EL (cell line): ENCODE measurements at regions not wholly inside any gene's neighbourhood (a gene's known extent, or its start where the extent isn't known, plus 50 kb on each side); places are given as distances from the start of the nearest gene placed in this dataset.
A peak's percentile ranks its signal among the peaks of the same experiment; 100 is the strongest.

Source experiments
- DNase-seq: peaks from one replicate; pipeline ENCODE4 v3.0.0-alpha.2; 2016

- DNase-seq, result peak; percentile 79
These were observed 324.0 kb upstream of the UBE2E3 start for GRCh38 chr2:180656455-180656847.

DNA sequence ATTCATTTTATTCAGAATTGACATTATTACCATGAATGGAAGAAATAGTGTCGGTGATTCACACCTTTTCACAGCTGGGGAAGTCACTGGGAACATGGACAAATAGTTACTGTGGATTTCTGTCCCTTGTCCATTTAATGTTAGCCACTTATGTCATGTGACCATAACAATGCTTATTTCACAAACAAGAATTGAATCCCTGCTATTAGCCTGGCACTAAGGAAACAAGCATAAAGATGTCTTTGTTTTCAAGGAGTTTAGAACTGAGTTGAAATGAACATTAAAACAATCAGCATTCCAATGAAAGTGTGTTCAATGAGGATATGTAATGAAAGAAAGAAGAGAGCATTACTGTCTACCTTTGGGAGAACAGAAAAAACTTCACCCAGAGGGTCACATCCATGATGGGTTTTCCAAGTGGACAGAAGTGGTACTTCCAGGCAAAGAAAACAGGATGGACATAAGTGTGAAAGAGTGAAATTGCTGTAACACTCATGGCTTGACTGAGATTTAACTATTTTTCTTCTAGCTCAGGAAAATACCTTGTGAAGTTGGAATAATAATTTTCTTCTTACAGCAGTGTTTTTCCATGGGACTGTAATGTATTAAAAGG, 324.5 kb upstream of the UBE2E3 start:
- no peak for DNase-seq

GRCh38 chr2:180655393-180655792, 325.0 kb upstream of the UBE2E3 start:
- DNase-seq, result peak; percentile 29

DNA sequence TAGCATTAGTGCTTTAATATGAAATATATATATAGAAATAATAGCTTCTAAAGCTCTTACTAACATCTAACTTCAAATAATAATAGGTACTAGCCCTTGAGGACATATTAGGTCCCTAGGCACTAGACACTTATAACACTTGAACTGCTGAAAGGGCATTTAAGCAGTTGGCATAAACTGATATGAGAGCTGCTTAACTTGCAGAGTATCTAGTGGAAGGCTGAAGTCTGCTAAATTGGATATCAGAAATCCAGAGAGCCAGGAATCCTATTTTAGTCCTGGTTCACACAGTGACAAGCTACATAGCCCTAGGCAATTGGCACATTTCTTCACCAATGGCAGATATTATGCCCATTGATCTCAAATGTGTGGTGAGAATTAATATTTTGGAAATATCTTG, 326.9 kb upstream of the UBE2E3 start:
- no peak for DNase-seq

DNA sequence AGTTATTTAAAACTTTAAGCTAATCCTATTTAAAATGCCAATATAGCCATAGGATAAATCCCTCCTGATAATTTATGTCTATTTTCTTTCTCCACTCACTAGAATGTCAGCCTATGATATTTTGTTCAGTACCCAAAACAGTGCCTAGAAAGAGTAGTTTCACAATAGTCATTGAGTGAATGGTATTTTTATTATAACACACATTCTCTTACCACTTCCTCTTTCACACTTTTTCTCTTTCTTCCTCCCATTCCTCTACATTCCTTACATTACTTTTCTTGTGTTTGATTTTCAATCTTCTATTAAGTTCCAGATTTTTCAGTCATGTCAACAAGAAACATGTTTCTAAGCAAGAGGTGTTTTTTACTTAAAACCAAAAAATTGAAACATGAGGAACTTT, 327.6 kb upstream of the UBE2E3 start:
- no peak for DNase-seq

DNA sequence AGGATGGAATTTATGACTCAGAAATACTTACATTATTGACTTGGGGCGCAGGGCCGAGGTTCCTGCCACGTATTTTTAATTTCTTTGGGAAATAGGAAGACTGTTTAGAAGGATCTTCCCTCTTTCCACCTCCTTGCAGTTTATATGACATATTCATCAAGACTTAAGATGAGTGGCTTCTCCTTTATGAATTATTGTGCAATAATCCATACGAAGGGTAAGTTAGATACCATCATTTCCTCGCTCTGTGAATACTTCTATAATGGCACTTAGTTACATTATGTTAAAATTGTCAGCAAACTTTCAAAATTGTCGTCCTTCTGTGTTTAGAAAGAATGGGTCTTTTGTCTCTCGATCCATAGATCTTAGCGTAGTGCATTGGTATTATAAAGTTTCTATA, 328.8 kb upstream of the UBE2E3 start:
- DNase-seq, result no peak

DNA sequence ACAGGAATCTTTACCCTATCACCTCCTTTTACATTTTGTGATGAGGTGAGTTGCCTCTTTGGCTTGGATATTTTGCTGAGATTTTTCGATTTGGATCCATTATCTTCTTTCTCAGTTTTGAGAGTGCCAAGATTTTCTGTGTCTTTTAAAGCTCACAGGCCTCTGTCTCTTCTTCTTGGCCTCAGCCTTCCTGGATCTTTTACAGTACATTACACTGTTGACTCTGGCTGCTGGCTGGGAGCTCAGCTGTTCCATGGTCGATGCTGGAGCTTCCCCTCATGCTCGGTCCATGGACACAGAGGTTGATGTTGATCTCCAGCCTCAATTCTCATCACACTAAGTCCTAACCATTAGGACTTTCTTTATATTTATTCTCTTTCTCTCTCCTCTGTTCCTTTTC, 332.8 kb upstream of the UBE2E3 start:
- DNase-seq, result no peak

DNA sequence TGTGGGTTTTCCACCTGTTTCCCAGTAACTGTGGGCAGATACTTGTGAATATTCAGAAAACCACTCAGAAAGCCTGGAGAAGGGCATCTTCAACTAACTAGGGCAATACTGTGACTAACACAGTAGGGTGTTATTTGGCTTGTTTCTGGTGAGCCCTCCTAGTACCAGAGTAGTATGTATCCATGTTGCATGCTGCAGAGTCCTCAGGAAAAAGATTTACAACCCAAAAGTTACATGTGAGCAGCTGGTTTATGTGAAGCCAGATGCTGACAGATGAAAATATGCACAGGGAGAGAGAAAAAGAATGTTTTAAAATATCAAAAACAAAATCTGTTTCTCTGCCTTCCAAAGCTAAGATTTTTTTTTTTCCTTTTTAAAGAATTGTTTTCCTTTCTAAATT, 333.2 kb upstream of the UBE2E3 start:
- DNase-seq, result no peak

DNA sequence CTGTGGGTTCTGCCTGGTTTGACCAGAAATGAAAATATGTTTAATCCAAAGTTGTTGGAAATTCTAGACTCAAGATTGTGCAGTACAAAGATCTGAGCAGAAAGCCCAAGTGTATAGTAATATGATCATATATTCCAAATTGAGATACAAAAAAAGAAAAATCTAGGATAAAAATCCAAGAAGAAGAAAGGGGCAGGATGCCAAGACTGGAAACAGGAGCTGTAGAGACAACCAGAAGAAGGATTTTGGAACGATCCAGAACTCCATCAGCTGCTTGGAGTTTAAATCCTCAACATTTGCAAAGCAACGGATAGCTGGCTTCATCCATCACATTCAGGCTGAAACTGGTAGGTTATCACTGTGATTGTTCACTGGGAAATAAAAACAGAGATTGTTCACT, 333.6 kb upstream of the UBE2E3 start:
- DNase-seq, result no peak

DNA sequence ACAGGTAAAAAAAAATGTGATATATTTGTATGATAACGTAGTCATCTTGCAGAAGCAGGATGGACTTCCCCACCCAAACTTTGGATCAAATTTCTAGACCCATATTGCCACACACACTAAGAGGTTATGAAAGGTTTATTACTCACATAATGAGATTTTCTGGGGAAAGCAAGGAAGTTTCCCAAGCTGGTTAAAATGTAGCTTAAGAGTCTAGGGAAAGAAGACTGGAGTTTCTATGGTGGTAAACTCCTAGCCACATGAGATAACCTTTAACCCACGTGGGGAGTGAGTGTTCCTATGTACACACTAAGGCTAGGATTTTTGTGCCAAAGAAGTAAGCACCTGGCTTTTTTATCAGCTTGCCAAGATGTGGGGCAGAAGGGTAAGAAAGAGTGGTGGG, 335.7 kb upstream of the UBE2E3 start:
- DNase-seq, result peak; percentile 42

- no peak for DNase-seq
These were observed 349.6 kb upstream of the UBE2E3 start for GRCh38 chr2:180630756-180631155.

- peak; percentile 96 for DNase-seq
These were observed 355.2 kb upstream of the UBE2E3 start for GRCh38 chr2:180625006-180625844.

DNA sequence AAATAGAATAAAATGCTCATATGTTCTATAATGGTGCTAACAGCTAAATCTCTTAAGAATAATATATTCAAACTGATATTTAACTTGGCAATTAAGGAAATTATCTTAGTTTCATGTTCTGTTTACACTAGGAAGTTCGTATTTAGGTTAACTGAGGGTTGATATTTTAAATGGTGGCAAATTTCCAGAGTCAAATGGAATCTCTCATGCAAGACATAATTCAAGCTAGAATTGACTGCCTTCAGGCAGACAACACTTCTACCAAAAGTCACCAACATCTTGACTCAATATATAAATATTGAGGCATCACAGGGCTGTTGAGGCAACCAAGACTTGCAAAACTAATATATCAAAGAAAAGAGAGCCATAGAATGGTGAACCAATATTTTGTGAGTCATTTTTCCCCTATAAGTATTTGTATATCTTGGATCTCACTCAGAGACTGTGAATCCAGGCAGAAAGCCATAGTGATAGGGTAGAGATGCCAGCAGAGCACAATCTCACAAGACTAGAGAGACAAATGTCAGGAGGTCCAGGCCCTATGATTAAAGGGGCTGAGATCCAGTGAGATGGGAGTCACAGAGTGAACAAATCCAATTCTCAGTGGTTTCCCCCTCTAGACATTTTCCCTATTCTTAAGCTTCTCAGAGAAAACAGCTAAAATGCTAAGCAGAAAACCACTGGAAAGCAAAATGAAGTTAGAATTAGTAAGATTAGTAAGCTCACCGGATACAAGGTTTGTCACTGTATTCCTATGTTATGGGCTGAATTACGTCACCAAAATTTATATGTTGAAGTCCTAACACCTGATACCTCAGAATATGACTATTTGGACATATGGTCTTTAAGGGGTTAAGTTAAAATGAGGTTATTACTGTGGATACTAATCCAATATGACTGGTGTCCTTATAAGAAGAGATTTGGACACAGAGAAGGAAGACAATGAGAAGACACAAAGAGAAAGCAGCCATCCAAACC, 358.2 kb upstream of the UBE2E3 start:
- peak; percentile 72 for DNase-seq

DNA sequence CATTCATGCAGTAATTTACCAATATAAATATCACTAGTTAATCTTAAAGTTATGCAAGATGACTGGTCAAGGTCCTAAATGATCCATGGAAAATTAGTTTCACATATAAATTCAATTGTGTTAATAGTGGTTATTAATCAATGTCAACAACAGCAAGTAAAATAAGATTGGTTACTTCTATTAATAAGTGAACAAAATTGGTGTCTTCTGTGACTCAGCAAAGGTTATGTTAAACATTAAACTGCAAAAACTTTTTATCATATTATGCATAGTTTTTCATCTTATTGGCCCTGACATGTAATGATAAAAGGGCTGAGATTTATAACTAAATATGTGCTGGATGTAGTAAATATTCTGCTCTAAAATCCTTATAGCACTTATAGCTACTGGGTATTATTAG, 359.0 kb upstream of the UBE2E3 start:
- DNase-seq, result no peak

DNA sequence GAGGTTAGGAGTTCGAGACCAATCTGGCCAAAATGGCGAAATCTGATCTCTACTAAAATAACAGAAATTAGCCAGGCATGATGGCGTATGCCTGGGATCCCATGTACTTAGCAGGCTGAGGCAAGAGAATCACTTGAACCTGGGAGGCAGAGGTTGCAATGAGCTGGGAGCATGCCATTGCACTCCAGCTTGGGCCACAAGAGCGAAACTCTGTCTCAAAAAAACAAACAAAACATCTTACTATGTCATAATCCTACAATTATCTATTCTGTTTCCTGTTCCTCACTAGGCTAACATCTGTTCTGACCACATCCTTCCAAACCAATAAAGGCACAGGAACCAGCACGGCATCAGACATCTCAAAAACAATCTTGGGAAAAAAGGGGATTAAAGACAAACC, 361.8 kb upstream of the UBE2E3 start:
- DNase-seq, result peak; percentile 57

GRCh38 chr2:180614776-180615175, 365.6 kb upstream of the UBE2E3 start:
- no peak for DNase-seq

GRCh38 chr2:180609626-180610340, 370.6 kb upstream of the UBE2E3 start:
- DNase-seq, result no peak

- DNase-seq, result no peak
These were observed 372.8 kb upstream of the UBE2E3 start for GRCh38 chr2:180607514-180608049.

DNA sequence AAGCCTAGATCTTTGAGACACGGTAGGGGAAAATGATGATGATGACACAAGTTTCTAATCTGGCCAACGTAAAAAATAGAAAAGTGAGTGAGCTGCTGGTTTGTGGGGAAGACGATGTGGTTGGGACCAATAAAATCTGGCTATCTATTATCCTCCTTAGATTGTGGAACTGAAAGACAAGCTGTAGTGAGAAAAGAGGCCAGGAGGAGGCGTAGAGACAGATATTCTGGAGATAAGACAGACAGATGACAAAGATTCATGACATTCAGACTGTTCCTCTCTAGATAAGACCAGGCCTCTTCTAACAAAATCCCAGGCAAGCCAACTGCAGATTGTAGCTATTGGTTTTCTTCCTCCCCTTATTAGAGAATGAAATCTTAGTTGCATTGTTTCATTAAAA, 376.3 kb upstream of the UBE2E3 start:
- peak; percentile 18 for DNase-seq

- no peak for DNase-seq
These were observed 379.4 kb upstream of the UBE2E3 start for GRCh38 chr2:180601016-180601415.

GRCh38 chr2:180599804-180600203, 380.6 kb upstream of the UBE2E3 start:
- no peak for DNase-seq

DNA sequence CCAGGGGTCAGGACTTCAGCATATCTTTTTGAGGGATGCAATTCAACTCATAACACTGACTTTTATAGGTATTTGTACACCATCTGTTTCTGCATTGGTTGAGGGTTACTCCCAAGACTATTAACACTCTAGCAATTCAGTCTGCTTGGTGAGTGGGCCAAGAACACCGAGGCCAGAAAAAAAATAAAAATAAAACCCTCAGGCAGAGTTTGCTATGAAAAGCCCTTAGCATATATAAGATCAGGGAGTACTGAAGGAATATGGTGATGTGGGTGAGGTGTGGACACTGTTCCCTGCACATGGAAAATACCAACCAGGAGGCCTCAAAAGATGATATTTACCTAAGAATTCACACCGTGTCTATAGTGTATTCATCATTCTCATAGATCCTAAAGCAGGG, 383.2 kb upstream of the UBE2E3 start:
- no peak for DNase-seq

DNA sequence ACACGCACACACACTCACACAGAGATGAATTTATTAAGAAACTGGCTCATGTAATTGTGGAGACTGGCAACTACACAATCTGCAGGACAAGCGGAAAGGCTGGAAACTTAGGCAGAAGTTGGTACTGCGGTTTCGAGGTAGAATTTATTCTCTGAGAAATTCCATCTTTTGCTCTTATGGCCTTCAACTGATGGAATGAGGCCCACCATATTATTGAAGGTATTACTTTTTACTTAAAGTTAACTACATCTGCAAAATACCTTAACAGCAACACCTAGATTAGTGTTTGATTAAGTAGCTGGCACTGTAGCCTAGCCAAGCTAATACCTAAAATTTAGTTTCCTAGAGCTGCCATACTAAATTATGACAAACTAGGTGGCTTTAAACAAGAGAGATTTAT, 384.0 kb upstream of the UBE2E3 start:
- no peak for DNase-seq
